Karpas-422 (cell line): ENCODE measurements at regions not wholly inside any gene's neighbourhood (a gene's known extent, or its start where the extent isn't known, plus 50 kb on each side); places are given as distances from the start of the nearest gene placed in this dataset.
A peak's percentile ranks its signal among the peaks of the same experiment; 100 is the strongest.
"Not testable (repeated sequence)": the region's sequence is repeated elsewhere in the genome, so short reads cannot be mapped to it uniquely, and the experiment has no call there.

ENCODE experiments used
- DNase-seq: peaks from one replicate; pipeline ENCODE4 v3.0.0-alpha.2; 2015
- H2AFZ ChIP-seq: fragments of 200-600 bp; sonication (generic); 2 replicates; pipeline ENCODE4 v1.6.1; 2014; ENCODE audit warnings: antibody characterized with exemption, low read length, mixed read lengths
- H3K27ac ChIP-seq: fragments of 200-600 bp; sonication (generic); 2 replicates; pipeline ENCODE4 v1.5.1; 2014; ENCODE audit warnings: mild to moderate bottlenecking, low read length, moderate library complexity
- H3K27me3 ChIP-seq: fragments of 200-600 bp; sonication (generic); 2 replicates; pipeline ENCODE4 v1.6.1; 2014; ENCODE audit warnings: low read length, mixed read lengths
- H3K36me3 ChIP-seq: fragments of 200-600 bp; sonication (generic); 2 replicates; pipeline ENCODE4 v1.6.1; 2014; ENCODE audit warnings: low read length, mixed read lengths; ENCODE audit not compliant: insufficient read depth
- H3K4me1 ChIP-seq: fragments of 200-600 bp; sonication (generic); 2 replicates; pipeline ENCODE4 v1.6.1; 2014; ENCODE audit warnings: mild to moderate bottlenecking, low read length, mixed read lengths
- H3K4me2 ChIP-seq: fragments of 200-600 bp; sonication (generic); 2 replicates; pipeline ENCODE4 v1.6.1; 2014; ENCODE audit warnings: low read length, low read depth, mild to moderate bottlenecking; ENCODE audit not compliant: poor library complexity, severe bottlenecking
- H3K4me3 ChIP-seq: fragments of 200-600 bp; sonication (generic); 2 replicates; pipeline ENCODE4 v1.5.1; 2014; ENCODE audit warnings: mild to moderate bottlenecking, antibody characterized with exemption, low read length, mixed read lengths
- H3K79me2 ChIP-seq: fragments of 200-600 bp; sonication (generic); 2 replicates; pipeline ENCODE4 v1.6.1; 2014; ENCODE audit warnings: mild to moderate bottlenecking, low read length, mixed read lengths
- H3K9ac ChIP-seq: fragments of 200-600 bp; sonication (generic); 2 replicates; pipeline ENCODE4 v1.6.0; 2014; ENCODE audit warnings: low read length
- H3K9me2 ChIP-seq: fragments of 200-600 bp; sonication (generic), shearing (Covaris generic); replicated peaks from 2 replicates; pipeline ENCODE4 v1.6.0; 2014; ENCODE audit warnings: mild to moderate bottlenecking, low read length, moderate library complexity; ENCODE audit not compliant: insufficient read depth
- H3K9me3 ChIP-seq: fragments of 300-700, 200-600 bp; sonication (generic); 2 replicates; pipeline ENCODE4 v1.6.1; 2014; ENCODE audit warnings: low read length, mixed read lengths
- H4K20me1 ChIP-seq: fragments of 200-600 bp; sonication (generic); 2 replicates; pipeline ENCODE4 v1.6.1; 2014; ENCODE audit warnings: mild to moderate bottlenecking, antibody characterized with exemption, low read length, low read depth; ENCODE audit not compliant: insufficient read depth

DNA sequence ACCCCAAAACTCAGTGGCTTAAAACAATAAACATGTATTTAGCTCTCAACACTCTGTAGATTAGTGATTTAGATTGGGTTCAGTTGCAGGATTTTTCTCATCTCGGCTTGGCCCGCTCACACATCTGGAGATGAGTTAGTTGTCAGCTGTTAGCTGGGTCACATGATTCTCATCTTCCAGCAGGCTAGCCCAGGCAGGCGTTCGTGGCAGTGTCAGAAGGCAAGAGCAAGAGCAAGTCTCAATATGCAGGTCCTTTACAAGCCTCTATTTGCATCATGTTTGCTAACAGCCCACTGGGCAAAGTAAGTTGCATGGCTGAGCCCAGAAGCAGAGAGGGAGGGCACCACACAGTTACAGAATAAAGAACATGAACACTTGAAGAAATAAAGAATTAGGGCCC, 83.6 kb upstream of the MYLIP start:
- H3K79me2 ChIP-seq, result no peaks in the 10 kb centered on the region
- H3K9me2 ChIP-seq, result no peaks in the 10 kb centered on the region
- DNase-seq, result no peak
- no peak overlapping the region for H3K4me2 ChIP-seq
- H3K4me1 ChIP-seq, result peaks cover 10% of the 10 kb centered on the region
- H3K36me3 ChIP-seq, result no peaks in the 10 kb centered on the region
- H3K27ac ChIP-seq, result no peak overlapping the region
- no peak overlapping the region for H3K9ac ChIP-seq
- no peak overlapping the region for H3K4me3 ChIP-seq
- no peaks in the 10 kb centered on the region for H3K9me3 ChIP-seq
- H2AFZ ChIP-seq, result no peak overlapping the region
- H3K27me3 ChIP-seq, result no peaks in the 10 kb centered on the region
- no peaks in the 10 kb centered on the region for H4K20me1 ChIP-seq

DNA sequence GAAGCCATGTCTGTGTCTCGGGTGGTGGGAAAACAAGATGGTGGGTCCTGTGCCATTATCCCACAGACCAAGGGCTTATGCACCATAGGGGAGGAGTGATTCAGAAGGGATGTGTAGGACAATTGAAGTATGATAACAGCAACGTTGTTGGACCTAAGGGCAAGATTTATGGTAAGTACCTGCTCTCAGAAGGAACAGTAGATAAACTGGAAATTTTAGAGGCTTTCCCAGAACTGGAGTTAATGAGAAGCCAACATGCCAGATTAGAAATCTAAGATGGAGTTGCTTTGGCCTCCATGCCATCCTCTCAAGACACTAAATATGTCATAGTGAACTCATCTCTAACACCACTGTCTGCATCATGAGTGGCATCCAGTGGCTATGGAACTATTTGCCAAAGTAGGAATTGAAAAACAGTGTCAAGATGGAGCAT, 84.7 kb upstream of the MYLIP start:
- H3K9me2 ChIP-seq, result no peaks in the 10 kb centered on the region
- H2AFZ ChIP-seq, result no peak overlapping the region
- H4K20me1 ChIP-seq, result no peaks in the 10 kb centered on the region
- no peaks in the 10 kb centered on the region for H3K36me3 ChIP-seq
- H3K4me2 ChIP-seq, result no peak overlapping the region
- no peaks in the 10 kb centered on the region for H3K79me2 ChIP-seq
- DNase-seq, result no peak
- no peak overlapping the region for H3K27ac ChIP-seq
- peaks cover 10% of the 10 kb centered on the region for H3K4me1 ChIP-seq
- no peak overlapping the region for H3K4me3 ChIP-seq
- H3K27me3 ChIP-seq, result no peaks in the 10 kb centered on the region
- H3K9me3 ChIP-seq, result no peaks in the 10 kb centered on the region
- no peak overlapping the region for H3K9ac ChIP-seq

DNA sequence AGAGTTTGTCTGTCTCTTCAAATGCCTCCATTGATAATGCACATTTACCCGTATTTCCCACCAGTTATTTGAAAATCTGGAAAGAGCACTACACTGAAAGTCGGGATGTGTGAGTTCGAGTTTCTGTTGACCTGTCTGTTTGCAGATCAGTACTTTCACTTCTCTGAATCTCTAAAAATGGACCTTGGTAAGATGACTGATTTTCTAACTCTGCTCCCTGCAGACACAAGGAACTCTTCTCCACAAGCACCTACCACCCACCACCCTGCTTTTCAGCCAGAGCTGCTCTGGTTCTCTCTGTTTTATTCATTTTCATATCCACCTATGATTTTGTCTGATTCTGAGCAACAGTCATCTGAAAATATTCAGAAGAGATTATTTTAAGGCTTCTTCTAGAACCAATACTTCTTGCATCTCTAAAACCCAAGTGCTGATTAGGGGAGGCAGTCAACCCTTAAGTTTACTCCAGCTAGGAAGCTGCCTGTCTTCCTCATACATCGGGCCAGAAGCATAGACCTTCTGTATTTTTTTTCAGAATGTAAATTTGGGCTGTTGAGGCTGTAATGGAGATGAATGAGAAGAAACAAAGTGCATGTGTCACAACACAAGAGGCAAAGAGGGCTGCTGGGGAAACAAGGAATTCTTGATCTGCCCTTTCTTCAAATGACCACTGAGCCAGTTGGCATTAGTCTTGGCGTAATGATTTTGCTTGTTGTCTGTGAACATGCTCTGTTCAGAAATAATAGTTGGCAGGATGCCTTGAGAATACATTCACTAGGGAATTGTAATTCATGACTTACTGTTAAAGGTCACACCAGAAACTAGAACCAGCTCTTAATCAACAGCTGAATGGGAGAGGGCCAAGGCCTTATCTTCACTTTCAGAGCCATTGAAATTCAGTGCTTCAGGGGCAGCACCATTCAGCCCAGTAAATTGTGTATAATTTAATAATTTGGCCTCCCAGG, 85.4 kb upstream of the MYLIP start:
- no peaks in the 10 kb centered on the region for H4K20me1 ChIP-seq
- peaks cover 10% of the 10 kb centered on the region for H3K4me1 ChIP-seq
- H3K9me2 ChIP-seq, result no peaks in the 10 kb centered on the region
- H3K27me3 ChIP-seq, result no peaks in the 10 kb centered on the region
- H3K9me3 ChIP-seq, result no peaks in the 10 kb centered on the region
- H3K9ac ChIP-seq, result peak overlapping the region; percentile 2; the same call in 1 of the 2 replicates
- H3K4me3 ChIP-seq, result peak overlapping the region; percentile 31; the same call in 1 of the 2 replicates
- peak overlapping the region; percentile 53 for H3K4me2 ChIP-seq
- H3K27ac ChIP-seq, result no peak overlapping the region
- H2AFZ ChIP-seq, result no peak overlapping the region
- no peak for DNase-seq
- H3K36me3 ChIP-seq, result no peaks in the 10 kb centered on the region
- no peaks in the 10 kb centered on the region for H3K79me2 ChIP-seq

DNA sequence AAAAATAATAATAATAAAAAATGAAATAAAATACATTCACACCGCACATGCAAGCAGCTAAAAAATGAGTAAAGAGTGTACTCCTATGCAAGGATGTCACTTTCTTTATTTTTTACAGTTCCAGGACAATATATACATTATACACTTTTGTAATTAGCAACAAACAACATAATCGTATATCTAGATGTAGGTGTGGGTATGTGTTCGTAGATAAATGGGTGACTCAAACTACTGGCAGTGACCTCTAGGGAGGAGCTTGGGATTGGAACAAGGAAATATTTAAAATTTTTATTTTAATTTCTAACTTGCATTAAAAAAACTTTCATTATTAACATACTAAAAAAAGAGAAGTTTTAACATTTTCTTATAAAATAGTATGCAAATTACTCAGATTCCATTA, 86.1 kb upstream of the MYLIP start:
- no peak overlapping the region for H2AFZ ChIP-seq

DNA sequence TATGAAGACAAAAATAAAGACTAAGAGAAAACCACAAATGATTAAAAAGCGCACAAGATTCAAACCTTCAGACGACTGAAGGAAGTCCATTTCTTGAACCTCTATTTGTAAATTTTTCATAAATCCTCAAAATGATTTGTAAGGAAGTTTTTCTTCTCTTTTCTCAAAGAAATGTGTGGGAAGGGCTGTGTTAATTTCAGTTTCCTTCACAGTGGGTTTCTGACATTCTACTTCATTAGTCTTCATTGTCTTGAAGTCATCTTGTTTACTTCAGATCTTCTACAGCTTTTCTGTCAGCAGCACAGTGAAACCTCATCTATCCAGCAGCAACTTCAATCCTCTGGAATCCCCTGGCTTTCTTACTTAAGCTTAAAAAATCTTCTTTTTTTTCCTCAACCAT, 87.6 kb upstream of the MYLIP start:
- Histone ChIP-seq H3K4me3 (no peak overlapping the region), H3K27ac (no peak overlapping the region), H3K4me2 (no peak overlapping the region), H3K36me3 (no peaks in the 10 kb centered on the region), H3K9ac (no peak overlapping the region), H3K4me1 (peaks cover 10% of the 10 kb centered on the region), H3K9me3 (no peaks in the 10 kb centered on the region), H2AFZ (no peak overlapping the region), H3K9me2 (no peaks in the 10 kb centered on the region), H4K20me1 (no peaks in the 10 kb centered on the region), H3K79me2 (no peaks in the 10 kb centered on the region), H3K27me3 (no peaks in the 10 kb centered on the region)
- no peak for DNase-seq

More for the DNA sequence above, 86.1 kb upstream of the MYLIP start:
- Histone ChIP-seq H3K36me3 (no peaks in the 10 kb centered on the region), H3K9ac (no peak overlapping the region), H3K27ac (no peak overlapping the region), H3K4me2 (peak overlapping the region; percentile 53), H3K4me1 (peaks cover 10% of the 10 kb centered on the region), H3K9me2 (no peaks in the 10 kb centered on the region), H3K27me3 (no peaks in the 10 kb centered on the region), H3K79me2 (no peaks in the 10 kb centered on the region), H3K4me3 (no peak overlapping the region), H3K9me3 (no peaks in the 10 kb centered on the region), H4K20me1 (no peaks in the 10 kb centered on the region)
- no peak for DNase-seq

DNA sequence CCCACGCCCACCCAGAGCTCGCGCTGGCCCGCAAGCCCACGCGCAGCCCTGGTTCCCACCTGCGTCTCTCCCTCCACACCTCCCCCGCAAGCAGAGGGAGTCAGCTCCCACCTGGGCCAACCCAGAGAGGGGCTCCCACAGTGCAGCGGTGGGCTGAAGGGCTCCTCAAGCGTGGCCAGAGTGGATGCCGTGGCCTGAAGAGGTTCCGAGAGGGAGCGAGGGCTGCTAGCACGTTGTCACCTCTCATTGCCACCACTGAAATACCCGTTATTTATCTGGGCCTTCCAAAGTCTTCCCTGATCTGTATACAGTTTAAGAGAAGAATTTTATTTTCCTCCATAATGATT, 88.3 kb upstream of the MYLIP start:
- no peaks in the 10 kb centered on the region for H3K27me3 ChIP-seq
- H3K9me3 ChIP-seq, result no peaks in the 10 kb centered on the region
- H3K27ac ChIP-seq, result no peak overlapping the region
- no peak for DNase-seq
- no peaks in the 10 kb centered on the region for H3K79me2 ChIP-seq
- peaks cover 10% of the 10 kb centered on the region for H3K4me1 ChIP-seq
- no peaks in the 10 kb centered on the region for H3K9me2 ChIP-seq
- H4K20me1 ChIP-seq, result no peaks in the 10 kb centered on the region
- no peak overlapping the region for H3K4me2 ChIP-seq
- no peak overlapping the region for H2AFZ ChIP-seq
- no peak overlapping the region for H3K4me3 ChIP-seq
- H3K36me3 ChIP-seq, result no peaks in the 10 kb centered on the region
- H3K9ac ChIP-seq, result no peak overlapping the region

DNA sequence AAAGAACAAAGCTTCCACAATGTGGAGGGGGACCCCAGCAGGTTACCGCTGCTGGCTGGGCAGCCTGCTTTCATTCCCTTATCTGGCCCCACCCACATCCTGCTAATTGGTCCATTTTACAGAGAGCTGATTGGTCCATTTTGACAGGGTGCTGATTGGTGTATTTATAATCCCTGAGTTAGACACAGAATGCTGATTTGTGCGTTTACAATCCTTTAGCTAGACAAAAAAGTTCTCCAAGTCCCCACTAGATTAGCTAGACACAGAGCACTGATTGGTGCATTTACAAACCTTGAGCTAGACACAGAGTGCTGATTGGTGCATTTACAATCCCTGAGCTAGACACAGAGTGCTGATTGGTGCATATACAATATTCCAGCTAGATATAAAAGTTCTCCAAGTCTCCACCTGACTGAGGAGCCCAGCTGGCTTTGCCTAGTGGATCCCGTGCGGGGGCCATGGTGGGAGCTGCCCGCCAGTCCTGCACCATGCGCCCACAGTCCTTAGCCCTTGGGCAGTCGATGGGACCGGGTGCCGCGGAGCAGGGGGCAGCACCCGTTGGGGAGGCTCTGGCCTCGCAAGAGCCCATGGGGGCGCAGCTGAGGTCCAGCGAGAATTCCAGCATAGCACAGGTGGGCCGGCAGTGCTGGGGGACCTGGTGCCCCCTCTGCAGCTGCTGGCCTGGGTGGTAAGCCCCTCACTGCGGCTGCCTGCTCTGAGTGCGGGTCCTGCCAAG, 88.8 kb upstream of the MYLIP start:
- peaks cover 10% of the 10 kb centered on the region for H3K4me1 ChIP-seq
- H3K27me3 ChIP-seq, DNase-seq, H3K79me2 ChIP-seq, H3K27ac ChIP-seq, H3K9ac ChIP-seq, H3K9me3 ChIP-seq, H3K36me3 ChIP-seq, H3K4me3 ChIP-seq, H3K9me2 ChIP-seq, H2AFZ ChIP-seq, H4K20me1 ChIP-seq, H3K4me2 ChIP-seq: not testable (repeated sequence)

DNA sequence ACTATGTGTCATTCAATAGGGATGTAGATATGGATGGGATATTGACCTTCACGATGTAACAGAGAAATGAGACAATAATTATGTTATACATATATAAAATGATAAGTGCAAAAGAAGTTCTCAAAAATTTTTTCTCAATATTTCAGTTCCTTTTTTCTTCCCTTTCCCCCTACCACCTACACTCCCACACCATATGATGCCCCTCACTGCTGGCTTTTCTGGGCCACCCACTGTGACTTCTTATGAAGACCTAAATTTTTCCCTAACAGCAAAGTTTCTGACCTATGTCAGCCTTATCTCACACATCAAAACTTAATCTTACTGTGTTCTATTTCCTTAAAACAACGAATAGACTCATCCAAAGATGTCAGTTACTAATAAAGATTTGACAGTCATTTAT, 89.9 kb upstream of the MYLIP start:
- Histone ChIP-seq H3K79me2 (no peaks in the 10 kb centered on the region), H4K20me1 (no peaks in the 10 kb centered on the region), H3K27me3 (no peaks in the 10 kb centered on the region), H3K4me3 (no peak overlapping the region), H3K9ac (no peak overlapping the region), H3K9me2 (no peaks in the 10 kb centered on the region), H3K27ac (no peak overlapping the region), H3K4me1 (peaks cover 10% of the 10 kb centered on the region), H3K4me2 (no peak overlapping the region), H2AFZ (no peak overlapping the region), H3K9me3 (no peaks in the 10 kb centered on the region), H3K36me3 (no peaks in the 10 kb centered on the region)
- no peak for DNase-seq
